OCI-LY7 (cell line): ENCODE measurements at regions not wholly inside any gene's neighbourhood (a gene's known extent, or its start where the extent isn't known, plus 50 kb on each side); places are given as distances from the start of the nearest gene placed in this dataset.

Experiments
- BruUV-seq: library from RNA; stranded (reverse); fragments of 400-500 nt; replicated peaks from 2 replicates; lab custom pipeline; 2021; lab: Mats Ljungman, UMichigan
- CTCF ChIA-PET: fragments of 300-600 bp; sonication (Branson Sonifier 250); formaldehyde crosslinking; loops from one replicate; lab custom pipeline; 2022; ENCODE audit warnings: antibody characterized with exemption; ENCODE audit not compliant: unreplicated experiment; lab: Charles Lee
- POLR2A ChIA-PET: fragments of 300-600 bp; sonication (Branson Sonifier 250); formaldehyde crosslinking; loops from one replicate; lab custom pipeline; 2022; ENCODE audit warnings: antibody characterized with exemption; lab: Charles Lee
- DNase-seq: peaks from one replicate; pipeline ENCODE4 v3.0.0-alpha.2; 2015; ENCODE audit warnings: low spot score
- H2AFZ ChIP-seq: fragments of 200-600 bp; sonication (generic), shearing (Covaris generic); 2 replicates; pipeline ENCODE4 v1.6.1; 2014; ENCODE audit warnings: mild to moderate bottlenecking, antibody characterized with exemption, low read length, moderate library complexity
- H3K27ac ChIP-seq: fragments of 200-600 bp; sonication (generic); 2 replicates; pipeline ENCODE4 v1.5.1; 2014; ENCODE audit warnings: mixed run types, low read depth, mild to moderate bottlenecking, moderate library complexity, low read length, inconsistent platforms; ENCODE audit not compliant: poor library complexity, severe bottlenecking
- H3K36me3 ChIP-seq: fragments of 200-600 bp; sonication (generic); 2 replicates; pipeline ENCODE4 v1.6.1; 2014; ENCODE audit warnings: mild to moderate bottlenecking, antibody characterized with exemption, low read length, moderate library complexity, mixed read lengths; ENCODE audit not compliant: insufficient read depth
- H3K4me1 ChIP-seq: fragments of 200-600 bp; sonication (generic); 2 replicates; pipeline ENCODE4 v1.5.1; 2014; ENCODE audit warnings: mild to moderate bottlenecking, low read length; ENCODE audit not compliant: insufficient read depth, poor library complexity, severe bottlenecking
- H3K4me2 ChIP-seq: fragments of 200-600 bp; sonication (generic); 2 replicates; pipeline ENCODE4 v1.6.1; 2014; ENCODE audit warnings: mild to moderate bottlenecking, low read length
- H3K4me3 ChIP-seq: fragments of 200-600 bp; sonication (generic); 2 replicates; pipeline ENCODE4 v1.5.1; 2014; ENCODE audit warnings: mild to moderate bottlenecking, low read depth, low read length; ENCODE audit not compliant: poor library complexity, severe bottlenecking
- H3K79me2 ChIP-seq: fragments of 200-600 bp; sonication (generic); 2 replicates; pipeline ENCODE4 v1.6.1; 2016; ENCODE audit warnings: low read depth, mild to moderate bottlenecking, low read length, moderate library complexity, mixed read lengths; ENCODE audit not compliant: insufficient read depth
- H3K9me2 ChIP-seq: fragments of 200-600 bp; sonication (generic); 2 replicates; pipeline ENCODE4 v1.6.1; 2016; ENCODE audit warnings: mild to moderate bottlenecking, low read length, mixed read lengths; ENCODE audit not compliant: insufficient read depth
- H3K9me3 ChIP-seq: fragments of 200-600 bp; sonication (generic); 2 replicates; pipeline ENCODE4 v1.6.1; 2014; ENCODE audit warnings: mild to moderate bottlenecking, mixed run types, low read length, mixed read lengths
- H4K20me1 ChIP-seq: fragments of 200-600 bp; sonication (generic); 2 replicates; pipeline ENCODE4 v1.6.1; 2014; ENCODE audit warnings: mild to moderate bottlenecking, antibody characterized with exemption, low read length, moderate library complexity, mixed read lengths; ENCODE audit not compliant: insufficient read depth
- CTCF ChIP-seq: fragments of 200-600 bp; sonication (generic); conservative IDR thresholded peaks from 2 replicates; pipeline ENCODE4 v1.5.1; 2014; ENCODE audit warnings: mild to moderate bottlenecking, antibody characterized with exemption, low read length, moderate library complexity, mixed read lengths
- EZH2phosphoT487 ChIP-seq: fragments of 200-600 bp; sonication (generic); IDR thresholded peaks from 2 replicates; pipeline ENCODE4 v1.6.1; 2018; ENCODE audit warnings: low read depth, borderline replicate concordance, mild to moderate bottlenecking, mixed run types, antibody characterized with exemption, low read length, moderate library complexity, mixed read lengths
- intact Hi-C: fragments of 100-400 bp; cut with micrococcal nuclease; formaldehyde crosslinking; loops from one replicate; pipeline ENCODE4 v1.10.0; 2022; ENCODE audit not compliant: unreplicated experiment

- no TSS peak for BruUV-seq
- H2AFZ ChIP-seq = no peak overlapping the region
- ChIA-PET POLR2A (no interaction called here), CTCF (no interaction called here)
- TF ChIP-seq CTCF (no peak), EZH2phosphoT487 (no peak)
- DNase-seq = no peak
- no peaks in the 10 kb centered on the region for H3K4me1 ChIP-seq
- H3K4me2 ChIP-seq = no peak overlapping the region
- no peak overlapping the region for H3K27ac ChIP-seq
- H3K9me2 ChIP-seq = no peaks in the 10 kb centered on the region
- no peaks in the 10 kb centered on the region for H3K36me3 ChIP-seq
- no peaks in the 10 kb centered on the region for H4K20me1 ChIP-seq
- H3K79me2 ChIP-seq = no peaks in the 10 kb centered on the region
- intact Hi-C loops = no loop called here
- no peaks in the 10 kb centered on the region for H3K9me3 ChIP-seq
- no peak overlapping the region for H3K4me3 ChIP-seq
Measured at GRCh38 chrX:69063486-69063885, 101.8 kb downstream of the PJA1 start.

GRCh38 chrX:69062493-69062892 lies 102.8 kb downstream of the PJA1 start:
- POLR2A ChIA-PET = no interaction called here
- CTCF ChIA-PET = no interaction called here
- intact Hi-C loops = no loop called here
- TF ChIP-seq EZH2phosphoT487 (no peak), CTCF (no peak)
- Histone ChIP-seq H3K4me1 (no peaks in the 10 kb centered on the region), H3K4me2 (no peak overlapping the region), H4K20me1 (no peaks in the 10 kb centered on the region), H3K27ac (no peak overlapping the region), H3K79me2 (no peaks in the 10 kb centered on the region), H2AFZ (no peak overlapping the region), H3K9me3 (no peaks in the 10 kb centered on the region), H3K9me2 (no peaks in the 10 kb centered on the region), H3K4me3 (no peak overlapping the region), H3K36me3 (no peaks in the 10 kb centered on the region)
- no TSS peak for BruUV-seq
- no peak for DNase-seq

- Histone ChIP-seq H3K4me2 (no peak overlapping the region), H3K4me1 (no peaks in the 10 kb centered on the region), H3K27ac (no peak overlapping the region), H3K79me2 (no peaks in the 10 kb centered on the region), H2AFZ (no peak overlapping the region), H3K9me2 (no peaks in the 10 kb centered on the region), H3K9me3 (no peaks in the 10 kb centered on the region), H3K4me3 (no peak overlapping the region), H3K36me3 (no peaks in the 10 kb centered on the region), H4K20me1 (no peaks in the 10 kb centered on the region)
- POLR2A ChIA-PET = interaction anchor here (0.7 kb wide), 1 partner anchor 246 kb away, joined by 3 read pairs; no protein-coding TSS in a partner anchor
- intact Hi-C loops = no loop called here
- CTCF ChIA-PET = no interaction called here
- DNase-seq = no peak
- BruUV-seq = no TSS peak
- no peak for TF ChIP-seq CTCF
- TF ChIP-seq EZH2phosphoT487 = no peak
Measured at GRCh38 chrX:69060631-69061408, 104.4 kb downstream of the PJA1 start.
